ENCODE measurements at regions not wholly inside any gene's neighbourhood (a gene's known extent, or its start where the extent isn't known, plus 50 kb on each side); places are given as distances from the start of the nearest gene placed in this dataset.
"Not testable (repeated sequence)": the region's sequence is repeated elsewhere in the genome, so short reads cannot be mapped to it uniquely, and the experiment has no call there.

DNA sequence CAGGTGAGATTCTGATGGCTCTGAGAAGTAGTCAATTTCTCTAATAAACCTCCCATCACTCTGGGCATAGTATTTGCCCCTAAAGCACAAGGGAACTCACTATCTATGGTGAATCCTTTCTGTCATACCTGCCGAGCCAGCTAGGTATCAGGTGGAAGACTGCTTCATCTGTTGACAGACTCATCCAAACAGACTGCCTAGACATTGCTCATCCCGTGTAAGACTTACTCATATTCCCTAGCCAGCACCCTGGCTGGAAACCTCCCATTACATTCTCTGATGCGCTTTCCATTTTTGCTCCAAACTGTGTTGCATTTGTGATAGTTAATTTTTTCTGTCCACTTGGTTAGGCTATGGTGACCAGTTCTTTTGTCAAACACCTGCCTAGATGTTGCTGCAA lies 595.9 kb downstream of the DNAH5 start:
- Histone ChIP-seq H3K4me3 (ENCODE audit: low read length) (no peak overlapping the region), H3K9me2 (replicated peaks; ENCODE audit: insufficient read depth, low read length) (no peaks in the 10 kb centered on the region), H3K27ac (ENCODE audit: low read length) (no peak overlapping the region), H3K36me3 (ENCODE audit: insufficient read depth, low read length) (no peaks in the 10 kb centered on the region), H4K20me1 (ENCODE audit: insufficient read depth, low read depth, low read length) (no peaks in the 10 kb centered on the region), H3K79me2 (ENCODE audit: low read length) (no peaks in the 10 kb centered on the region), H3K9me3 (ENCODE audit: low read length) (peaks cover 43% of the 10 kb centered on the region), H3K4me2 (ENCODE audit: low read depth, low read length, poor library complexity, severe bottlenecking) (no peak overlapping the region), H3K9ac (ENCODE audit: low read length) (no peak overlapping the region), H3K4me1 (ENCODE audit: low read length) (no peaks in the 10 kb centered on the region), H2AFZ (ENCODE audit: low read length) (no peak overlapping the region), H3K27me3 (ENCODE audit: low read length) (no peaks in the 10 kb centered on the region)
- DNase-seq, result no peak

DNA sequence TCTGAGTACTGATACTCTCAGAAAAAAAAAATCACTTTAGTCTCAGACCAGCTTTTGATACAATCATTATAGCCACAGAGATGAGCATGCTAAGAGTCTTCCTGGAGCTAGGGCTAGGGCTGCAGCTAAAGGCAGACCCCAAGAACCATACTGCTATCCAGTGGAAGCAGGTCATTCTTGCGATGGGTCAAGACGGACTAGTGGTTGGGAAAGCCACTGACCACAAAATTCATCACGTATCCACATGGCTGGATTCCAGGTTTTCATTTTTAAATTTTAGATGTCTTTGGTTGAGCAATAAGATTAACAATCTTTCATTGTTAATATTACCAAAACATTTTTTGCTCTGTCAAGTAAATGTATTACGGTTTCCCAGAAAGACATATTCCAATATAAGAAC lies 598.1 kb downstream of the DNAH5 start:
- Histone ChIP-seq H3K4me3 (ENCODE audit: low read length) (no peak overlapping the region), H3K9ac (ENCODE audit: low read length) (no peak overlapping the region), H4K20me1 (ENCODE audit: insufficient read depth, low read depth, low read length) (no peaks in the 10 kb centered on the region), H3K27me3 (ENCODE audit: low read length) (no peaks in the 10 kb centered on the region), H3K79me2 (ENCODE audit: low read length) (no peaks in the 10 kb centered on the region), H3K27ac (ENCODE audit: low read length) (no peak overlapping the region), H3K9me2 (replicated peaks; ENCODE audit: insufficient read depth, low read length) (no peaks in the 10 kb centered on the region), H3K4me1 (ENCODE audit: low read length) (no peaks in the 10 kb centered on the region), H2AFZ (ENCODE audit: low read length) (no peak overlapping the region), H3K36me3 (ENCODE audit: insufficient read depth, low read length) (no peaks in the 10 kb centered on the region), H3K4me2 (ENCODE audit: low read depth, low read length, poor library complexity, severe bottlenecking) (no peak overlapping the region), H3K9me3 (ENCODE audit: low read length) (peaks cover 42% of the 10 kb centered on the region)
- DNase-seq, result no peak

DNA sequence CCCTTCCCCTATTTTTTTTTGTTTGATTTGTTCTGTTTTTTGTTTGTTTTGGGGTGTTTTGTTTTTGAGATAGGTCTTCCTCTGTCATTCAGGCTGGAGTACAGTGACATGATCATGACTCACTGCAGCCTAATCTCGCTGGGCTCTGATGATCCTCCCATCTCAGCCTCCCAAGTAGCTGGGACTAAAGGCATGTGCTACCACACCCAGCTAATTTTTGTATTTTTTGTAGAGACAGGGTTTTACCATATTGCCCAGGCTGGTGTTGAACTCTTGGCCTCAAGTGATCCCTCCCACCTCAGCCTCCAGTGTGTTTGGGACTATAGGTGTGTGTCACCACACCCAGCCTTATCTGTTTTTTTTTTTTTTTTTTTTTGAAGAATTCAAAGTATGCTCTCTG lies 605.4 kb downstream of the DNAH5 start:
- no peaks in the 10 kb centered on the region for H3K79me2 ChIP-seq (ENCODE audit: low read length)
- H3K27me3 ChIP-seq (ENCODE audit: low read length), result no peaks in the 10 kb centered on the region
- DNase-seq, result no peak
- no peak overlapping the region for H3K4me3 ChIP-seq (ENCODE audit: low read length)
- no peaks in the 10 kb centered on the region for H3K4me1 ChIP-seq (ENCODE audit: low read length)
- H3K9ac ChIP-seq (ENCODE audit: low read length), result no peak overlapping the region
- H2AFZ ChIP-seq (ENCODE audit: low read length), result no peak overlapping the region
- H3K36me3 ChIP-seq (ENCODE audit: insufficient read depth, low read length), result no peaks in the 10 kb centered on the region
- no peak overlapping the region for H3K4me2 ChIP-seq (ENCODE audit: low read depth, low read length, poor library complexity, severe bottlenecking)
- no peak overlapping the region for H3K27ac ChIP-seq (ENCODE audit: low read length)
- H3K9me3 ChIP-seq (ENCODE audit: low read length), result peaks cover 28% of the 10 kb centered on the region
- H4K20me1 ChIP-seq (ENCODE audit: insufficient read depth, low read depth, low read length), result no peaks in the 10 kb centered on the region
- no peaks in the 10 kb centered on the region for H3K9me2 ChIP-seq (replicated peaks; ENCODE audit: insufficient read depth, low read length)

DNA sequence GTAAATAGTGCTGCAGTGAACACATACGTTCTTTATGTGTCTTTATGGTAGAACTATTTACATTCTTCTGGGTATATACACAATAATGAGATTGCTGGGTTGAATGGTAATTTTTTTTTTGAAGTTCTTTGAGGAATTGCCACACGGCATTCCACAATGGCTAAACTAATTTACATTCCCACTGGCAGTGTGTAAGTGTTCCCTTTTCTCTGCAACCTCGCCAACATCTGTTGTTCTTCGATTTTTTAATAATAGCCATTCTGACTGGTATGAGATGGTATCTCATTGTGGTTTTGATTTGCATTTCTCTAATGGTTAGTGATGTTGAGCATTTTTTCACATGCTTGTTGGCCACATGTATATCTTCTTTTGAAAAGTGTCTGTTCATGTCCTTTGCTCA lies 609.5 kb downstream of the DNAH5 start:
- H3K9me3 ChIP-seq (ENCODE audit: low read length), result peaks cover 23% of the 10 kb centered on the region
- not testable (repeated sequence) for H3K27ac ChIP-seq (ENCODE audit: low read length); H4K20me1 ChIP-seq (ENCODE audit: insufficient read depth, low read depth, low read length); H3K79me2 ChIP-seq (ENCODE audit: low read length); H3K27me3 ChIP-seq (ENCODE audit: low read length); H3K9me2 ChIP-seq (replicated peaks; ENCODE audit: insufficient read depth, low read length); DNase-seq; H3K4me2 ChIP-seq (ENCODE audit: low read depth, low read length, poor library complexity, severe bottlenecking); H3K9ac ChIP-seq (ENCODE audit: low read length); H3K36me3 ChIP-seq (ENCODE audit: insufficient read depth, low read length); H3K4me3 ChIP-seq (ENCODE audit: low read length); H3K4me1 ChIP-seq (ENCODE audit: low read length); H2AFZ ChIP-seq (ENCODE audit: low read length)

DNA sequence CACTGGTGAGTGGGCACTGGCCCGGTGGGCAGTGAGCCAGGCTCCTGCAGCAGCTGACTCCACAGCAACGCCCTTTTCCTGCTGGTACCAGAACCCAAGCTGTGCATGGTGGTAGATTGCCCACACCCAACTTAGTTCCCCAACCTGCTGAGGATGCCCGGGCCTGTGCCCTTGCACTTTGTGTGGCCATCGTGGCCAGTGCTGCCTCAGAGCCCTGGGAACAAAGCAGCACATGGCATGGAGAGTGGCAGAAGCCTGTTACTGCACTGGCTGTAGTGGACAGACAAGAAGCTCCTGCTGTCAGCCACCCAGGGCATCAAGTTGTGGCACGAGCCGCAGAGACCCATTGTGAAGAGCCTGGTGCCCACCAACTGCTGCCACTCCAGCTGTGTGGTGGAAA lies 612.9 kb downstream of the DNAH5 start:
- H3K9me2 ChIP-seq (replicated peaks; ENCODE audit: insufficient read depth, low read length), result no peaks in the 10 kb centered on the region
- no peaks in the 10 kb centered on the region for H3K36me3 ChIP-seq (ENCODE audit: insufficient read depth, low read length)
- peaks cover 30% of the 10 kb centered on the region for H3K9me3 ChIP-seq (ENCODE audit: low read length)
- no peaks in the 10 kb centered on the region for H3K79me2 ChIP-seq (ENCODE audit: low read length)
- H3K4me1 ChIP-seq (ENCODE audit: low read length), result no peaks in the 10 kb centered on the region
- no peaks in the 10 kb centered on the region for H3K27me3 ChIP-seq (ENCODE audit: low read length)
- DNase-seq, result no peak
- no peak overlapping the region for H3K4me3 ChIP-seq (ENCODE audit: low read length)
- no peak overlapping the region for H3K9ac ChIP-seq (ENCODE audit: low read length)
- no peak overlapping the region for H2AFZ ChIP-seq (ENCODE audit: low read length)
- H3K4me2 ChIP-seq (ENCODE audit: low read depth, low read length, poor library complexity, severe bottlenecking), result no peak overlapping the region
- no peak overlapping the region for H3K27ac ChIP-seq (ENCODE audit: low read length)
- H4K20me1 ChIP-seq (ENCODE audit: insufficient read depth, low read depth, low read length), result no peaks in the 10 kb centered on the region

DNA sequence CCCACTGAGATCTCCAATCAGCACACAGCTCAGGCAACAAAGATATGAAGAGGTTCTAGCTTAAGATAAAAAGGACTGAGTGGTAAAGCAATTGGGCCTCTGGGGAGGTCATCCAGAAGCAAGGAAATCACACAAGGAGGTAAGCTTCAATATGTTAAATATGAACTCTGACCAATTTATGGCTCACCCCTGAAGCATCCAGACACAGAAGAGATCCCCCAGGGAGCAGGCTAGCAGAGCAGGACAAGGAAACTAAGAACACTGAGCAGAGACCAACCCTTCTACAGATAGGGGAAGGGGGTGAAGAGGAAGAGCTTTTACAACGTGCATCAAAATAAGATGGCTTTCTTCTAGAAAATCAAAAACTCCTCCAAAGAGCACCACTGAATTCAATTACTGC lies 616.2 kb downstream of the DNAH5 start:
- no peak overlapping the region for H3K9ac ChIP-seq (ENCODE audit: low read length)
- H3K9me2 ChIP-seq (replicated peaks; ENCODE audit: insufficient read depth, low read length), result no peaks in the 10 kb centered on the region
- no peaks in the 10 kb centered on the region for H3K27me3 ChIP-seq (ENCODE audit: low read length)
- H3K4me2 ChIP-seq (ENCODE audit: low read depth, low read length, poor library complexity, severe bottlenecking), result no peak overlapping the region
- no peak overlapping the region for H2AFZ ChIP-seq (ENCODE audit: low read length)
- H4K20me1 ChIP-seq (ENCODE audit: insufficient read depth, low read depth, low read length), result no peaks in the 10 kb centered on the region
- H3K4me1 ChIP-seq (ENCODE audit: low read length), result no peaks in the 10 kb centered on the region
- no peak overlapping the region for H3K27ac ChIP-seq (ENCODE audit: low read length)
- no peaks in the 10 kb centered on the region for H3K79me2 ChIP-seq (ENCODE audit: low read length)
- H3K4me3 ChIP-seq (ENCODE audit: low read length), result no peak overlapping the region
- peaks cover 42% of the 10 kb centered on the region for H3K9me3 ChIP-seq (ENCODE audit: low read length)
- H3K36me3 ChIP-seq (ENCODE audit: insufficient read depth, low read length), result no peaks in the 10 kb centered on the region; the same call in 1 of the 2 replicates
- DNase-seq, result no peak

DNA sequence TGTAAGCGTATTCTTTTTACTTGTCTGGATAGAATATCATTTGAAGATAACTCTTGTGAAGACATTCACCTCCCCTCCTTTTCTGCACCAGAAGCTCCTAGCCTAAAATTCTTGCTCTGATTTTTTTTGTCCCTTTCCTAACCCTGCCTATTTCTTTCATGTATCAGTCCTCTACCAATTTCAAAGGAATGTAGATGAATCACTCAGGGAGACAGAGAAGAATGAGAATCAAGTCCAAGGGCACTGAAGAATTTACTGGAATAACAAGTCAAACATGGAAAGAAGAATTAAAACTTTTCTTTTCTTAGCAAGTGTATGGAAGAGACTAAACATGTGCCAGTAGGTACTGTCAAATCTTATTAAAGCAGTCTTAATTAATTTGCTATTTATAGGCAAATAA lies 618.7 kb downstream of the DNAH5 start:
- Histone ChIP-seq H3K9ac (ENCODE audit: low read length) (no peak overlapping the region), H3K27me3 (ENCODE audit: low read length) (no peaks in the 10 kb centered on the region), H3K4me2 (ENCODE audit: low read depth, low read length, poor library complexity, severe bottlenecking) (no peak overlapping the region), H2AFZ (ENCODE audit: low read length) (no peak overlapping the region), H3K27ac (ENCODE audit: low read length) (no peak overlapping the region), H3K4me1 (ENCODE audit: low read length) (no peaks in the 10 kb centered on the region), H3K36me3 (ENCODE audit: insufficient read depth, low read length) (no peaks in the 10 kb centered on the region; the same call in 1 of the 2 replicates), H3K4me3 (ENCODE audit: low read length) (no peak overlapping the region), H4K20me1 (ENCODE audit: insufficient read depth, low read depth, low read length) (no peaks in the 10 kb centered on the region), H3K79me2 (ENCODE audit: low read length) (no peaks in the 10 kb centered on the region), H3K9me3 (ENCODE audit: low read length) (peaks cover 45% of the 10 kb centered on the region), H3K9me2 (replicated peaks; ENCODE audit: insufficient read depth, low read length) (no peaks in the 10 kb centered on the region)
- DNase-seq, result no peak

DNA sequence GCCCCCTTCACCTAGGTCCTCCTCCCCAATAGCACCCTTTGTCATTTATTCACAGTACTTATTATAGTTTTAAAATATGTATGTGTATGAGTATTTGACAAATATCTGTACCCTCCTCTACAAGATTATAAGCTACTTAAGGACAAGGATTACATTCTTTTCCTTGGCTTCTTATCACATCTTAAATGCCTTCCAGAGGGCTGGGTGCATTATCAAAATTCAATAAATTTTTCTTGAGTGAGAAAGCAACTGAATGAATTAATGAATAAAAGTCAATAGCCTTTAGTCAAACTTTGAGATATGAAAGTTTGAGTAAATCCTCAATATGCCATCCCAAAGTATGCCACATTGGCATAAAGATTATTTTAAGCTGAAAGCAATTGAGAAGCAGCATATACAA lies 621.7 kb downstream of the DNAH5 start:
- H3K36me3 ChIP-seq (ENCODE audit: insufficient read depth, low read length), result no peaks in the 10 kb centered on the region; the same call in 1 of the 2 replicates
- H2AFZ ChIP-seq (ENCODE audit: low read length), result no peak overlapping the region
- no peaks in the 10 kb centered on the region for H3K27me3 ChIP-seq (ENCODE audit: low read length)
- no peaks in the 10 kb centered on the region for H4K20me1 ChIP-seq (ENCODE audit: insufficient read depth, low read depth, low read length)
- DNase-seq, result no peak
- no peak overlapping the region for H3K9ac ChIP-seq (ENCODE audit: low read length)
- H3K79me2 ChIP-seq (ENCODE audit: low read length), result no peaks in the 10 kb centered on the region
- H3K27ac ChIP-seq (ENCODE audit: low read length), result no peak overlapping the region
- H3K4me3 ChIP-seq (ENCODE audit: low read length), result no peak overlapping the region
- peaks cover 36% of the 10 kb centered on the region for H3K9me3 ChIP-seq (ENCODE audit: low read length)
- H3K4me2 ChIP-seq (ENCODE audit: low read depth, low read length, poor library complexity, severe bottlenecking), result no peak overlapping the region
- no peaks in the 10 kb centered on the region for H3K4me1 ChIP-seq (ENCODE audit: low read length)
- no peaks in the 10 kb centered on the region for H3K9me2 ChIP-seq (replicated peaks; ENCODE audit: insufficient read depth, low read length)

DNA sequence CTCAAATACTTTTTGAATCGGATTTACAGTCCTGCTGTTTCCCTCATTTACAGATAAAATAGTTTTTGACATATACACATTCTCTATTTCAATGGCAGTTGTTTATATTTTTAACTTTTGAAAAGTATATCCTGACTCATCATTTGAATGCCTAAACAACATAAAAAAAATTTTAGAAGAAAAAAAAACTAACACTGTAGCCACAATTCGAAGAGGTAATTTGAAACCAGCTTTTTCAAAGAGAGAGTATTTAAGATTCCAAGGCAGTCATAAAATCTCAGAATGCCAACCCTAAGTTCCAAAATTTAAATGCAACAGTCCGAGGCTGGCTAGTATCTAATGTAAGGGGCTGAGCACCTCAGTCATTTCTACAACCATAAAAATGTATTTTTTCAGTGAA lies 626.8 kb downstream of the DNAH5 start:
- no peaks in the 10 kb centered on the region for H4K20me1 ChIP-seq (ENCODE audit: insufficient read depth, low read depth, low read length)
- DNase-seq, result no peak
- no peaks in the 10 kb centered on the region for H3K79me2 ChIP-seq (ENCODE audit: low read length)
- H3K36me3 ChIP-seq (ENCODE audit: insufficient read depth, low read length), result no peaks in the 10 kb centered on the region
- H2AFZ ChIP-seq (ENCODE audit: low read length), result no peak overlapping the region
- no peaks in the 10 kb centered on the region for H3K4me1 ChIP-seq (ENCODE audit: low read length)
- H3K27ac ChIP-seq (ENCODE audit: low read length), result no peak overlapping the region
- H3K9ac ChIP-seq (ENCODE audit: low read length), result no peak overlapping the region
- H3K9me2 ChIP-seq (replicated peaks; ENCODE audit: insufficient read depth, low read length), result no peaks in the 10 kb centered on the region
- no peak overlapping the region for H3K4me2 ChIP-seq (ENCODE audit: low read depth, low read length, poor library complexity, severe bottlenecking)
- no peaks in the 10 kb centered on the region for H3K27me3 ChIP-seq (ENCODE audit: low read length)
- no peak overlapping the region for H3K4me3 ChIP-seq (ENCODE audit: low read length)
- peaks cover 24% of the 10 kb centered on the region for H3K9me3 ChIP-seq (ENCODE audit: low read length)

All from Karpas-422 (cell line).